ENCODE measurements at regions not wholly inside any gene's neighbourhood (a gene's known extent, or its start where the extent isn't known, plus 50 kb on each side); places are given as distances from the start of the nearest gene placed in this dataset.

DNA sequence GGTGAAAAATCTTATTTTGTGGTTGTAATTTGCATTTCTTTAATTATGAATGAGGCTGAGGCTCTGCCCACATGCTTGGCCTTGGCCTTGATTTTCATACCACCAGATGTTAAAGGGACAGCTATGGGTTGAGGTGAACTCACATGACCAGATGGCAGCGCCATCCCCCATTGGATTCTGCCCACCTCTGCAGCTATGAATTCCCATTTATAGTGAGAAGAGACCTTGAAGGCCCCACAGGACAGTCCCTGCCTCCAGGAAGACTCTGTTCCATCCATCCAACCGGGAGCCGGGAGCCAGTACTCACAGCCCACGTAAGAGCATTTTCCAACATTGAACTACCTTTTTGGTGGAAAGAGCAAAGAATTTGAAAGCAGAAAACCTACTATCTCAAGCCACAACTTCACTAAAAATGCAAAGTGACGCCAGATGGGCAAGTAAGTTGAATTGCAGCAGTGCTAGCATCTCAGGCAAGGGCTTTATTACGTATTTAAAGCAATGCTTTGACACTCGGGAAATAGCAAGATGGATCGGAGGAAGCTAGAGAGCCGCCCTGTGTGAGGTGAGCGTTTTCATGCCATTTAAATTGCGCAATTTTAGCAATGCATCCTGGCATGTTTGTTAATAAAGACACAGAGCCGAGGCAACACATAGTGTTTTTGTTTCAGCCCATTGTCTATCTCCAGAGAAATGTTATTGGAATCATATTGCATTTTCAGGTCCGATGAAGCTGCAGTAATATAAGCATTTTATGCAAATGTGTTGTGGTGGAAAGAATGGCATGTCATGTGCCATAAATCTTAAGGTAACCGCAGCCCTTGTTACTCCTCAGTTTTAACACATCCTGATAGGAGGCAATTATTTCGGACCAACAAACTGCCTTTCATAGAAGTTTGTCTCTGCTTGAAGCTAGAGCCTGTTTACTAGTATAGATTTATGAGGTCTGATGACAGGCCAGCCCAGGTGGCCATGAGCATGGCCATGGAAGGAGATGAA is 273.4 kb upstream of the TNRC6C start:
- DNase-seq (ENCODE audit: low spot score), result no peak

- DNase-seq (ENCODE audit: low spot score), result no peak
Measured at GRCh38 chr17:77685881-77686486, 272.5 kb upstream of the TNRC6C start.

GRCh38 chr17:77686903-77687302 is 271.6 kb upstream of the TNRC6C start:
- no peak for DNase-seq (ENCODE audit: low spot score)

DNA sequence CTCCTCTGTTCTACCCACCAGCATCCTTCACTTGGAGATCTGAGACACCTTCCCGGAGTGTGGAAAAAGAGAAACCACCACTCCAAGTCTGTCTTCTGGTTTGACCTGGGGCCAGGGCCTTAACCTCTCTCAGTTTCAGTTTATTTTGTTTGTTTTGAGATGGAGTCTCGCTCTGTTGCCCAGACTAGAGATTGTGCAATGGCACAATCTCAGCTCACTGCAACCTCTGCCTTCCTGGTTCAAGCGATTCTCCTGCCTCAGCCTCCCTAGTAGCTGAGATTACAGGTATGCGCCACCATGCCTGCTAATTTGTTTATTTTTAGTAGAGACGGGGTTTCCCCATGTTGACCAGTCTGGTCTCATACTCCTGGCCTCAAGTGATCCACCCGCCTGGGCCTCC is 271.1 kb upstream of the TNRC6C start:
- DNase-seq (ENCODE audit: low spot score), result no peak

- DNase-seq (ENCODE audit: low spot score), result no peak
Measured at GRCh38 chr17:77687921-77688320, 270.6 kb upstream of the TNRC6C start.

- DNase-seq (ENCODE audit: low spot score), result no peak
Measured at GRCh38 chr17:77688369-77688768, 270.1 kb upstream of the TNRC6C start.

GRCh38 chr17:77690271-77691161 is 268.0 kb upstream of the TNRC6C start:
- DNase-seq (ENCODE audit: low spot score), result peak; percentile 26

DNA sequence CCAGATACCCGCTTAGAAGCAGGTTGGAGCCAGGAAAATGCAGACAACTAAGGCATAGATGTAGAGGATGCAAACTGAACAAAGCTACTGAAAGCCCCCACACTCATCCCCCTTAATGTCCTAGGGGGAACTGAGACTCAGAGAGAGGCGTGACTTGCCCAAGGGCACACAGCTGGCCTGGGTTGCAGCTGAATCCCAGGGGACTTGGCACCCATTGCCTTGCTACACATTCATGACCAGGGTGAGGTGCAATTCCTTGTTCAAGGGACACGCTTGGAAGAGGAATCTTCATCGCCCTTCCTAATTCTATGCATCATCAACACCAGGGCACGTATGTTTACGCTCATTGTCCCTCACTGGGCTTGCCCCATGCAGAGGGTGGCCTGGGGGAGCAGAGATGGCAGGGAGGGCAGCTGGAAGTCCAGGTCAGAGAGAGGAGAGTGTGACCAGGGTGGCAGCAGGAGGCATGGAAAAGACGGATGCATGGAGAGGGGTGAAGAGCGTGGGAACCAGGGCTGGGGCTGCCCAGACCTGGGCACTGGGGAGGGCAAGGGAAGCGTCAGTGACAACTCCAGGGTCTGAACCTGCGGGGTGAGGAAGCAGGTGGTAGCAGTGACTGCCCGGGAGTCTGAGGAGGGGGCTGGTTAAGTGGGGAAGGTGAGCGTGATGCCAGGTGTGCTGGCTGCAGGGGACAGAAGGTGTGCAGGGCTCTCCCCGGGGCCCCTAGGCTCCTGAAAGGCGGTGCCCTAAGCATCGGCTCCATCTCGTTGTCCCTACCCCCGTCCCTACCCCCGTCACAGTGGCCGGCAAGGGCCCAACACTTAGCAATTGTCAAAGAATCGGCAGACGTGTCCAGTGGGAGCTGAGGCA is 267.1 kb upstream of the TNRC6C start:
- no peak for DNase-seq (ENCODE audit: low spot score)

GRCh38 chr17:77692571-77693161 is 265.8 kb upstream of the TNRC6C start:
- DNase-seq (ENCODE audit: low spot score), result no peak

- DNase-seq (ENCODE audit: low spot score), result no peak
Measured at GRCh38 chr17:77693301-77693700, 265.2 kb upstream of the TNRC6C start.

DNA sequence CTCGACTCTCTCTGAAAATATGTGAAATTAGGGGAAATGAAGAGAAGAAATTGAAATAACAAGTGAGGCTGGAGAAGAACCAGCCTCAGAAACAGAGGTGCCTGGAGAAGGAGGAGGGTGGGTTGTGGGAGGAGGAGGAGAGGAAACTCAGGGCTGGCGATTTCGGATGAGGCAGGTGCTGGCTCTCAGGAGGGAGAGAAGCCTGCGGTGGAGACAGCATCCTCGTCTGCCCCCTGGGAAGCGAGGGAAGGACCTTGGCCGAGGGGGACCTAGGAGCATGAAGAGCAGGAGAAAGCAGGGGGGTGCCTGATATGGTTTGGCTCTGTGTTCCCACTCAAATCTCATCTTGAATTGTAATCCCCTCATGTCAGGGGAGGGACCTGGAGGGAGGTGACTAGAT is 264.7 kb upstream of the TNRC6C start:
- DNase-seq (ENCODE audit: low spot score), result no peak

DNA sequence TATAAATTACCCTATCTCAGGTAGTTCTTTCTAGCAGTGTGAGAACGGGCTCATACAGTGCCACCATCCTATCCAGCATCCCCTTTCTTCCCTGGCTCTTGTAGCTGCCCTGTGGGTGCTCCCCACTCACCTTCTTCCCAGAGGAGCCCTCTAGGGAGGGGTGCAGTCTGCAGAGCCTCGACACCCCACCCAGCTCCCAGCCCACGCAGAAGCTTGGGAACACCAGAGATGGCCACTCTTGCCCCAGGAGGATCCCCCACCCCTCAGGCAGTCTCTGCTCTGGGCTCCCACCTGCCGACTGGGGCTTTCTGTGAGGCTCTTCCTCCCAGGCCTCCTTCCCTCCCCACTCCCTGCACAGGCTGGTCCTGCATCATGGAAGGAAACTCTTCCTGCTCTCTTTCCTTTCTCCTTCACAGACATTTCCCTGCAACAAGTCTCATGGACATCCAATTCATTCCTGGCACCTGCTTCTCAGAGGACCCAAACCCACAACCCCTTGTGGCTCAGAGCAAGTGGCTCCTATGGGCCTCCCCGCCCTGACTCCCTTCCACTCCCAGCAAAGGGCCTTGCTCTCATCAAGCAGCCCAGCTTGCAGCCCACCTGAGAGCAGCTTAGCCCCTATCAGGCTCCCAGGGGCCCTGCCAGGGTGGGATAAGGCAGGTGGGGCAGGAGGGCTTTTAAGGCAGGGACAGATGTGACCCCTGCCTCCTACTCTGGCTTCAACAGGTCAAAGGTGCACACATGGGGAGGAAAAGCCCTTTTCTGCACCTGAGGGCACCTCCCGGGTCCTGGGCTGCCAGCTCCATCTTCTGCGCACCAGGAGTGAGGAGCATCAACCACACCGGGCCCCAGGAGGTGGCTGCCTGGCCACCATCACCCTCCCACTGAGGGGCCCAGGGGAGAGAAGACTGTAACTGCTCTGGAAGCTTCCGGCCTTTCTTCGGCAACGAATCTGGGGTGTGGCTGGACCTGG is 263.8 kb upstream of the TNRC6C start:
- DNase-seq (ENCODE audit: low spot score), result no peak

DNA sequence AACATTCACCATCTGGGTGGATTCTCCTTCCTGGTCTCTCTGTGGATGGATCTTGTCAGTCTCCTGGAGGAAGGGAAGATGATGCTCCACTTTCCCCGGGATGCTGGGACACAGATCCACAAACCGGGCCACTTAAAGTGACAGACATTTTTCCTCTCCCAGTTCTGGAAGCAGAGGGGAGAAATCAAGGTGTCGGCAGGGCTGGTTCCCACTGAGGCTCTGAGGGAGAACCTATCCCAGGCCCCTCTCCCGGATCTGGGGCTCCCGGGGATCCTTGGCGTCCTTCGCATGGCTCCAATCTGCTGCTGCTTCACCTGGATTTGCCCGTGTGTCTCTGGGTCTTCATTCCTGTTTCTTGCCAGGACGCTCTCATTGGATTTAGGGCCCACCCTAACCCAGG is 263.1 kb upstream of the TNRC6C start:
- DNase-seq (ENCODE audit: low spot score), result no peak

- no peak for DNase-seq (ENCODE audit: low spot score)
Measured at GRCh38 chr17:77696151-77696720, 262.3 kb upstream of the TNRC6C start.

- no peak for DNase-seq (ENCODE audit: low spot score)
Measured at GRCh38 chr17:77696721-77697460, 261.6 kb upstream of the TNRC6C start.

- DNase-seq (ENCODE audit: low spot score), result no peak
Measured at GRCh38 chr17:77697480-77698400, 260.8 kb upstream of the TNRC6C start.

GRCh38 chr17:77698903-77699623 is 259.4 kb upstream of the TNRC6C start:
- no peak for DNase-seq (ENCODE audit: low spot score)

All from kidney capillary endothelial cell (primary cell).